ENCODE measurements at regions not wholly inside any gene's neighbourhood (a gene's known extent, or its start where the extent isn't known, plus 50 kb on each side); places are given as distances from the start of the nearest gene placed in this dataset.

DNA sequence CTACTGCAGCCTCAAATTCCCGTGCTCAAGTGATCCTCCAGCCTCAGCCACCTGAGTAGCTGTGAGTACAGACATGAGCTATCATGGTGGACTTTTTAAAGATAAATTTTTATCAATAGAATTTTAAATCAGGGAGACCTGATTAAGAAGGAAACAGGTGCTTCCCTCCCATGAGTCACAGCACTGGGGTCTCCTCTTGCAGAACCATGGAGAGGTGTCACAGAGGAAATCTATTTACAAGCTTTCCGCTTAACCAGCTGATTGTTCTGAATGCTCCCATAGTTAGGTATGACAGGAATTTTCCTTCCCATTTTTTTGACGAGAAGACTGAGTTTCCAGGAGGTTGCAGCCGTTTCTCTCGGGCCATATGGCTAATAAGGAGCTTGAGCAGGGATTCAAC is 516.1 kb downstream of the MIAT start:
- DNase-seq (ENCODE audit: low read depth in 2 of 2) = no peak

DNA sequence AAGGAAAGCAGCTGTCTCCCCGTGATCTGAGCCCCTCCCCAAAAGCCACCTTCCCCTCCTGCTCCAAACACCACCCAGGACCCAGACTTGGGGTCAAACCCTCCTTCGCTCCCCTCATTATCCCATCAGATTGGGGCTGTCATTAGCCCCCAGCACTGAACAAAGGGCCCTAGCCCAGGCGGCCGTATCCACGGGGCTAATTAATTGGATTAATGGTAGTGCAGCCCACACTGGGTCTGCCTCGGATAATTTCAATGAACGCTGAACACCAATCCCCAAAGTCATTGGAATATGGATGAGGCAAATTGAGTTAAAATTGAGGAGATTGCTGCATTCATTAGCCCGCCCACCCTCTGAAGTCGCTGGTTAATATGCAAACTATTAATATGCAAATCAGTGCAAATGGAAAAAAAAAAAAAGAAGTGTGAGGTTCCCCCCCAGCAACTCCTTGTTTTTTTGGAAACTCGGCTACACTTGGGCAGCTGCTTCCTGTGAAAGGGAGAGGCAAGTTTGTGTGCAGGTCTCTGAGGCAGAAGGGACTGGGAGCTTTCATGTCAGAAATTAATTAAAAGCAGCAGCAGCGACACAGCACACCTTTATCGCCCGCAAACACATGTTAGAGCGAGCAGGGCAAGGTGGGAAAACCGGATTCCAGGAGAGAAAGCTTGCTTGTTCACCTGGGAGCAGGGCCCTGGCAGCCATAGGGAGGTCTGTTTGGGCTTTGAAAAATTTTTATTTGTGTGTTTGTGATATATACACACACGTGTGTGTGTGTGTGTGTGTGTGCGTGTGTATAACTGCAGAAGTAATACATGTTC is 517.8 kb downstream of the MIAT start:
- DNase-seq (ENCODE audit: low read depth in 2 of 2) = no peak

- DNase-seq (ENCODE audit: low read depth in 2 of 2) = no peak
Observed at GRCh38 chr22:27175974-27176373, 518.6 kb downstream of the MIAT start.

- DNase-seq (ENCODE audit: low read depth in 2 of 2) = no peak
Observed at GRCh38 chr22:27179161-27179560, 521.8 kb downstream of the MIAT start.

- no peak for DNase-seq (ENCODE audit: low read depth in 2 of 2)
Observed at GRCh38 chr22:27181537-27181936, 524.1 kb downstream of the MIAT start.

DNA sequence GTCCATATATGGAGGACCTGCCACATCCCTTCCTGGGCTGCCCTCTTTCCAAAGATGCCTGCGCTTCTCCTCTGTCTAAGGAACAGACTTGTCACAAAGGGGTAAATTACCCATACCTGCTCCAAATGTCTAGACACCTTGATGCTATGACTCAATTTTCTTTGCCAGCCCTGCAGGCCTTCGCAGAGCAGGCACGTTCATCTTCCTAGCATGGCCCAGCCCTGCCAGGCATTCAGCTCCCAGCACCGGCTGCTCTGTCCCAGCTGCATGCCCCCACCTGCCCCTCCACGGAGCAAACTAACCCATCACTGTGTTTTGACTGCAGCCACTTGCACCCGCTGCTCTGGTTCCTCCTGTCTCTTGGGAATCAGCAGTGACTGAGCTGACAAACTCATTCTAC is 526.1 kb downstream of the MIAT start:
- no peak for DNase-seq (ENCODE audit: low read depth in 2 of 2)

- no peak for DNase-seq (ENCODE audit: low read depth in 2 of 2)
Observed at GRCh38 chr22:27185099-27185709, 527.8 kb downstream of the MIAT start.

- DNase-seq (ENCODE audit: low read depth in 2 of 2) = no peak
Observed at GRCh38 chr22:27185760-27186302, 528.4 kb downstream of the MIAT start.

DNA sequence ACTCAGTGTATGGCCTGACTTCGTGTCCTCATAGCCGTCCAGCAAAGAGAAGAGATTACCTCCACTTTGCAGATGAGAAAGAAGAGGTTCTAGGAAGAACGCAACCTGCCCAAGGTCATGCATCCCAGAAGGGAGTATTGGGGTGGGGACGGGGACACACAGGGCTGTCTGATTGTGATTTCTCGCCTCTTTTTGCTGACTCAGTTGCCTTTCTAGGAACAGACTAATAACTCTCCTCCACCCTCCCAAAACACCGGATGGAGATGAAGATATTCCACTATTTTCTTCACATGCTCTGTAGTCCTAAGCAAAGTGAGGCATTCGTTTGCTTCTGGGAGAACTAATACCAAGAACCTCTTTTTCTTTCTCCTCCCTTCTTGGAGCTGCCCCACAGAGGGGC is 529.3 kb downstream of the MIAT start:
- no peak for DNase-seq (ENCODE audit: low read depth in 2 of 2)

- no peak for DNase-seq (ENCODE audit: low read depth in 2 of 2)
Observed at GRCh38 chr22:27192135-27192829, 534.9 kb downstream of the MIAT start.

GRCh38 chr22:27193215-27193614 is 535.8 kb downstream of the MIAT start:
- DNase-seq (ENCODE audit: low read depth in 2 of 2) = no peak

GRCh38 chr22:27193636-27194035 is 536.2 kb downstream of the MIAT start:
- DNase-seq (ENCODE audit: low read depth in 2 of 2) = no peak

DNA sequence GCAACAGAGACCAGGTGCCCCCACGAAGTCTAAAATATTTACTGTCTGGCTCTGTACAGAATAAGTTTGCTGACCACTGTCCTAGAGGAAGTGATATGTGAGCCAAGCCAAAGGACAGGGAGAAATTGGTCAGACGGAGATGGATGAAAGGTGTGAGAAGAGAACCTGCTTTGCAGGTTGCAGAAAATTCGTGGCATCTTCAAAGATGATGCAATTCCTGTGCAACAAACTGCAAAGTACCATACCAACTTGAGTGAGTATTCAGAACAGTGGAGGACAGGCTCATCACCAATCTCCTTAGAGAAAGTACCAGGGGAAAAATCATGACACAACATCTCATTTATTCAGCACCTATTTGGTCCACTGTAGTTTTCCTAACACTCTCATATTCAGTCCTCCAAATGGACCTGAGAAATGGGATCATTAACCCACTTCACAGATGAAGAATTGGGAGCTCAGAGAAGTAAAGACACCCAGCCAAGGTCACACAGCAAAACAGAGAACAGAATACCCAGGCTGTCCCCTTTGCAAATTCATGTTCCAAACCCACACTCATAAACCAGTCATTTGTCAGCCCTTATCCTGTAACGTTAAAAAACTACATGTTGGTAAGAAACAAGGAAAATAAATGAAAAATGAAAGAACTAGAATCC is 536.8 kb downstream of the MIAT start:
- no peak for DNase-seq (ENCODE audit: low read depth in 2 of 2)

DNA sequence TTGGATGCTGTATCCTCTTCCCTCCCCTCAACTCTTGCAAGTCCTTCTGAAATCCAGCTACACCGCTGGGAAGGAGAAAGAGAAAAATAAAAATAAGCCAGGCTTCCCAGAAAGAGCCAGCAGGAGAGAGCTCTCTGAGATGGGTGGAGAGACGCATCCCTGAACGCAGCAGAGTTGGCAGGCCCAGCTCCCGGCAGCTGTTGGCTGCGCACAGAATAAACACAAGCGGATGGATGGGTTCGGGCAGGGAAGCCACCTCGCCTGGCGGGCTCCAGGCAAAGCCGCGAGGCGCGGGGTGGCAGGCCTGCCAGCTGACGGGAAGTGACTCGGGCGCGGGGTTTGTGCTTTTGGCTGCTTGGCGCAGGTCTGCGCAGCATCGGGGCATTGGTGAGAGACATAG is 537.7 kb downstream of the MIAT start:
- no peak for DNase-seq (ENCODE audit: low read depth in 2 of 2)

DNA sequence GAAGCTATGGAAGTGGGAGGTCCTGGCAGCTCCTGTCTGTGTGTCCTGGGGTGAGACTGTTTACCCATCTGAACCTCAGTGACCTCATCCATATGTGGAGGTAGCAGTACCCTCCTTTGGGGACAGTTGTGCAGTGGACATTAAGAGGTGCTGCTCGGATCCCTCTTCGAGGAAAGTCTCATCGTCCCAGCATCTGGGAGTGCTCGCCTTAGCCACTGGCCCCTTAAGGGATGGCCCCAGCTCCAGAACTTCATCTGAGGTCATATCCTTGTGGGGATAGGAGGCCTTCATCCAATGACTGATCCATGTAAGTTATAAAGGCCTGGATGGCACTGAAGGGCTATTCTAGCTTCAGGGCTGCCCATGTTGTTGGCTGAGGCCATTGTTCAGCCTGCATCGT is 538.1 kb downstream of the MIAT start:
- DNase-seq (ENCODE audit: low read depth in 2 of 2) = no peak

- no peak for DNase-seq (ENCODE audit: low read depth in 2 of 2)
Observed at GRCh38 chr22:27196606-27197005, 539.2 kb downstream of the MIAT start.

- no peak for DNase-seq (ENCODE audit: low read depth in 2 of 2)
Observed at GRCh38 chr22:27197052-27197451, 539.7 kb downstream of the MIAT start.

- no peak for DNase-seq (ENCODE audit: low read depth in 2 of 2)
Observed at GRCh38 chr22:27197618-27198017, 540.2 kb downstream of the MIAT start.

GRCh38 chr22:27198518-27199035 is 541.2 kb downstream of the MIAT start:
- no peak for DNase-seq (ENCODE audit: low read depth in 2 of 2)

DNA sequence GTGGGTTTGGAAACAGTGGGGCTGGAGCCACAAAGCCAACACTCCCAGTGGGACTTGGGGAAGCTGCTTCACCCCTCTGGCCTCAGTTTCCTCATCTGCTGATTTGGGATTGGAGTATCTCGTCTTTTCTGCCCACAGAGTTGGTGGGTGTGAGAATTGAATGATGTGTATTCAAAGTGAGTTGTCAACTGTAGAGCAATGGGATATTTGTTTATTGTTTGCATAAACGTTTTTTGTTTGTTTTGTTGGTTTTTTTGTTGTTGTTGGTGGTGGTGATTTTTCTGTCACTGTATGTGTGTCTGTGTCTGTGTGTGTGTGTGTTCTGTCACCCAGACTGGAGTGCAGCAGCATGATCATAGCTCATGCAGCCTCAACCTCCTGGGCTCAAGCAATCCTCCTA is 542.0 kb downstream of the MIAT start:
- DNase-seq (ENCODE audit: low read depth in 2 of 2) = no peak

GRCh38 chr22:27201276-27201675 is 543.9 kb downstream of the MIAT start:
- no peak for DNase-seq (ENCODE audit: low read depth in 2 of 2)

- no peak for DNase-seq (ENCODE audit: low read depth in 2 of 2)
Observed at GRCh38 chr22:27201741-27202140, 544.4 kb downstream of the MIAT start.

Measured in stimulated activated CD4-positive, alpha-beta T cell treated with anti-CD3 and anti-CD28 coated beads, Interleukin-1b, Interleukin-23, amount 100 ng/mL, for 4 hours (primary cell).